NCI-H82 treated with DMSO at 0.1 percent for 48 hours (cell line): ENCODE measurements at regions not wholly inside any gene's neighbourhood (a gene's known extent, or its start where the extent isn't known, plus 50 kb on each side); places are given as distances from the start of the nearest gene placed in this dataset.

Experiments
- DNase-seq: peaks from one replicate; lab custom pipeline; 2025; ENCODE audit not compliant: unreplicated experiment; lab: John Stamatoyannopoulos, UW

DNA sequence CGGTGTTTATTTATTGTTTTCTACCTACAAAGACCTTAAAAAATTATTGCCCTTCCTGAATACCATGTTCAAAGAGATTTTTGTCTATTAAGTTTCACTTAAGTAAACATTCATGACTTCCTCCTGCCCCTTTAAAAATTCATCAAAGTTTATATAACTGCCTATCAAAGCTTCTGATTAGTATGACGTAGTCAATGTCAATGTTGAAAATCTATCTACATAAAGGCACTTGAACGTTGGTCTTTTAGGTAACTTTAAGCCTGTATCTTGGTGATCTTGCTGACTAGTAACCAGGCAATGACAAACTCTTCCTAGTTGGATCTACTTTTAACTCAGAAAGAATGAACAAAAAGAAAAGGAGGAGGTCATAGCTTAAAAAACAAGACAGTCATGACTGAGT lies 97.2 kb downstream of the MAIP1 start:
- DNase-seq, result no peak

DNA sequence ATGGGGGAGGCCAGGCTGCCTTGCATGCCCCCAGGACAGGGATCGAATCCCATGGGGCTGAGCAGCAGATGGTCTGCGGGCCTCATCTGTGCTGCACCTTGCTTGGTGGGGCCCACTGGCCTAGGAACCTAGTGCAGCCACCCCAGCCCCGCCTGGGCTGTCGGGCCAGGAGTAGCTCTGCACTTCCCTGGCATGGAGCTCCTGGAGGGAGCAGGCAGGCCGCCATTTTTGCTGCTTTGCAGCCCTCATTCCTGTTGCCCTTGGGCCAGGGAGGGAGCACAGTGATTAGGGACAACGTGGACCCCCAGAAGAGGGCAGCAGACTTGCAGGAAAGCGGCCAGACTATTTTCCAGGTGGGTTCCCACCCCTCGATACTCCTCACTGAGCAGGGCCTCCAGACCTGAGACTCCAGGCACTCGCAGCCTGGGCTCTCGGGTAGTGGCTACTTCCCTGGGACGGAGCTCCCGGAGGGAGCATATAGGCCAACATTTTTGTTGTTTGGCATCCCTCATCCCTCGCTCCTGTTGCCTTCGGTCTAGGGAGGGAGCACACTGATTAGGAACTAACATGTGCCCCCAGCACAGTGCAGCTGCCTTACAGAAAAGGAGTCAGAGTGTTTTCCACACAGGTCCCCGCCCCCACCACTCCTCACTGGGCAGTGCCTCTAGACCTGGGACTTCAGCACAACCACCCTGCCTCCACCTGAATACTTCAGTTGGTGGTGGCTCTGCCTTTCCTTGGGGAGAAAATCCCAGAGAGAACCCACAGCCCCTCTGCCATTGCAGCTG lies 99.5 kb downstream of the MAIP1 start:
- DNase-seq, result no peak

DNA sequence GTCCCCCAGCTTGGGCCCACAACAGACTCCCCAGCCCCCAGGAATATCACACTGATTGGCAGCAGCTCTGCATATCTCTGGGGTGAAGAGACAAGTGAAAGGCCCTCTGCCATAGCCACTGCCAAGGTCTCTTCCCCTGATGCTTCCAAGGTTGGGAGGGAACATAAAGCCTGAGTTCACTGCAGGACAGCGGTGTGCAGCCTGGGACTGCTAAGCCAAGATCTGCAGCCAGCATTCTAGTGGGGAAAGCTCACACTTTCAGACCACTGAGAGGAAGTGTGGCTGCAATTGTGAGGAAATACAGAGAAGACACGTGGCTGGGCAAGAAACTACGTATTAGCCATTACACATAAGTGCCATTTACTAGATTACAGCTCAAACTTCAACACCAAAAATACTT lies 100.7 kb downstream of the MAIP1 start:
- no peak for DNase-seq

DNA sequence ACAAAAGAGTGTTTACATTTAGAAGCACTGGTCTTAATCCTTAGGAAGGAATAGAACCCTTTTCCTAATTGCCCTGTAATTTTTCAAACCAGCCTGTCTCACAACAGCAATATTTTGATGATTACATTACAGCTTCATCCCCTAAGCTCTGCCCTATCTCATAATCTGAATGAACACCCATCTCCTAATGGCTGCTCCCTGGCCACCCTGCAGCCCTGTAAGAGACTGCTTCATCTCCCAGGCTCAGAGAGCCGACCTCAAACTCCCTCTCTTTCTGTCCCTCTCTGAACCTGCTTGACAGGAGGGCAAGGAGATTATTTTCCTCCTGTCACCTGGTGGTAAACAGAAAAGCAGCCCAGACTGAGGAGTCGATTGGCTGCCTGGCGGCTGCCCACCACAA lies 107.8 kb downstream of the MAIP1 start:
- peak; percentile 28 for DNase-seq

DNA sequence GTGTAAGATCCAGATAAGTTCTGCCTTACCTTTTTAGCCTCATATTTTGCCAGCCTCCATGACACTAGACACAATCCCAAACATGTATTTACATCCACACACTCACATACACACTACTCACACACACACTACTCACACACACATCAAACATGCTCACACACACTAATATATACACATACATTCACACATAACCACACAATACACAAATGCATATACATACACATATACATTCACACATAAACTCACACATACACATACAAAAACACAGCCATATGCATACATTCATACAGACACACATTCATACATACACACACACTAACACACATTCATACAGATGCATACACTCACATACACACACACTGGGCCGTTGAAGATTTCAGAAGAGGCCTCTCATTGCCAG lies 109.5 kb downstream of the MAIP1 start:
- DNase-seq, result no peak

DNA sequence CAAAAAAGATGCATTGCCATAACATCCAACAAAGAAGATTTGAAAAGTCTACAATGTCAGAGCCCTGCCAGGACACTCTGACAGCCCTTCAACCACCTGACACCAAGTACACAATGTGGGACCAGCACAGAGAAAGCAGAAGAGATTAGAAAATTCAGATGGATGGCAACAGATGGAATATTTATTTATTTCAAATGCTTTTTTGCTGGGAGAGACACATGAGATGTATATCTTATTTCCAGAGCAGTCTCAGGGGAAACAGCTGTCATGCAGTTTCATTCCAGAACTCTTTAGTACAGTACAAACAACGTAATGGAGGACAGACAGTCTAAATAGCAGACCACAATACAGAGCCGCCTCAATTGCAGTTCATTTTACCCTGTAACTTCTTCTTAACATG lies 110.1 kb downstream of the MAIP1 start:
- DNase-seq, result no peak

DNA sequence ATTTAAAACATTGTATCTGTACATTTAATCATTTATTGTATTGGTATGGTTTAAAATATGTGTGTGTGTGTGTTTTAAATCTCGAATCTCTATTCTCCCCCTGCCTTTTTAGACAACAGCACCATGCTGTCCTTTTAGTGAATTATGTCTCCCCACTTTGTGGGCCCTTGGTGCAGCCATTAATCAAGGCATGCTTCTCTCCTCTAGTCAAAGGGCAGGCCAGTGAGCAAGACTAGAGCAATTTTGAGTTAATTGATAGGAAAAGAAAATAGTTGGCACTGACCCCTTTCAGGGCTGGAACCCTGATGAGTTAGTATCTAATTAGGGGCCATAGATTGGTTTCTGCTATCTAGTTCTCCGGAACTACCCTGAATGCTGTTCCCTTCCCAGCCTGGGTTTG lies 111.0 kb downstream of the MAIP1 start:
- no peak for DNase-seq

DNA sequence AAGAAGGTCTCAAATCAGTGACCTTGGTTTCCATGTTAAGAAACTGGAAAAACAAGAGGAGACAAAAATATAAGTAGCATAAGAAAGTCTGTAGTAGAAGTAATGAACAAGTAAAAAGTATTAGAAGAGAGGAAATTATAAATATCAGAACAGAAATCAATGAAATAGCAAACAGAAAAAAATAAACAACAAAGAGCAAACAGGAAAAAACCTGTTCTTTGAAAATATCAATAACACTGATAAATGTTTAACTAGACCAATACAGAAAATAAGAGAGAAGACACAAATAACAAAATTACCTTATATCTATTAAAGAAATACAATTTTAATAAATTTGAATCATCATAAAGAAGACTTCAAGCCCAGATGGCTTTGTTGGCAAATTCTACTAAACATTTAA lies 113.3 kb downstream of the MAIP1 start:
- DNase-seq, result no peak

DNA sequence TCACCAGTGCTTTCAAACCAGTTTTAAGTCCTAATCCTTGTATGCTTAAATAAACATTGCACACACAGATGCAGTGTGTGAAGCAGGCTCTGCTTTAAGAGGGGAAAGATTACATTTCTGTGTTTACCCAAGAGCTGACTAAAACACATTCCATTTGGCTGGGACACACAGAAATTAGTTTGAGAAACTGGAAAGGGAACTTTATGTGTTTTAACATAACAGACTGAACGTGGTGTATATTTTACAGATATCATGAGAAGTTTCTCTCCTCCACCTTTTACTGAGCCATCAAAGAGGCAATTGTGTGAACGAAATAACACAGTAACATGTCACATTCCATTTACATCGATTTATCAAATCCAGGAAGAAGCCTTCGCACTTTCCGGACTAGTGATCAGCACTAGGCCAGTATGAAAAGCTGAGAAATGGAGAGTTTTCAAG lies 121.8 kb downstream of the MAIP1 start:
- no peak for DNase-seq

DNA sequence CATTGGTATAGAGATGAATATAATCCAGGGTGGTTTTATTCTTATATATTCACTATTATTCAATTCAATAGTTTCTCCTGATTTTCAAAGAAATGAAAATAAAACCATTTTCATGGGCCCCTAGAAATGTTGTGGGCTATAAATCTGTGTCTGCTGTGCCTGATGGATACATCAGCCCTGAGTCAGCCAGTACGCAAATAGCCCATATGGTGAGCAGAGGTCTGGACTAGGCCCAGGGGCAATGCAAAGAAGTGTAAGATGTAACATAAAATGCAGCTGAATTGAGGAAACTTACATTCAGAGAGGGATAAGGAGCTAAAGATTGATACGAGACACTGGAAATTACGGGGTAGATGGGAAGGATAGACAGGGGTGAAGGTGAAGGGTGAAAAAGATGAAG lies 122.5 kb downstream of the MAIP1 start:
- DNase-seq, result no peak

DNA sequence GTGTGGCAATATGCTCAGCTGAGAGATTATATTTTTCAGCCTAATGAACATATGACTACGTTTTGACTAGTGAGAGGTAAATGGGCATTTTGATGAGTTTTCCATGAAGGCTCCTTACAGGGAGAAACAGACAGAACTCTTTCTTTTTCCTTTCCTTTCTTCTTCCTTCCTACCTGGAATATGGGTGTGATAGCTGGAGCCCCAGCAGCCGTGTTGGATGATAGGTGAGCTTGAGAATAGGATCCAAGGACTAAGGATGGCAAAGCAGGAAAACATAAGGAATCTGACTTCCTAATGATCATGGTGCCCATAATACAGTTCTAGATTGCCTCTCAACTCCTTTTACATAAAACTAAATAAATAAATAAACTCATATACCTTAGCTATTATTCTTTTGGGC lies 124.0 kb downstream of the MAIP1 start:
- DNase-seq, result no peak

DNA sequence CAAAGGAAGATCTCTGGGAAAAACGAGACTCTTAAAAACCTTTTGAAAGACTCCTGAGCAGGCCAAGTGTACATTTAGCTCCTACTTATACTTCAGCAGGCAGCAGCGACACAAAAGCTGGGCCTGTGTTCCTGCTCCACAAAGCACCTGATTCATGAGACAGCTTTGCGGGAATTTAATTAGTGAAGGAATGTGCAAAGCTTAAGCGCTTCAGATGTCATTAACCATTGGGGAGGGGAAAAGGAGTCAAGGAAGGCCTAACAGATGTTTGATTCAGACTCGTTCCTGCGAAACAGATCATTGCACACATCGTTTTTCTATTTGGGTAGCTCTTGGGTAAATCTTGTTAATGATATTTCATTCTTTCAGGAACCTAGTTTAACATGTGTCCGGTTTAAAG lies 125.9 kb downstream of the MAIP1 start:
- DNase-seq, result peak; percentile 99

DNA sequence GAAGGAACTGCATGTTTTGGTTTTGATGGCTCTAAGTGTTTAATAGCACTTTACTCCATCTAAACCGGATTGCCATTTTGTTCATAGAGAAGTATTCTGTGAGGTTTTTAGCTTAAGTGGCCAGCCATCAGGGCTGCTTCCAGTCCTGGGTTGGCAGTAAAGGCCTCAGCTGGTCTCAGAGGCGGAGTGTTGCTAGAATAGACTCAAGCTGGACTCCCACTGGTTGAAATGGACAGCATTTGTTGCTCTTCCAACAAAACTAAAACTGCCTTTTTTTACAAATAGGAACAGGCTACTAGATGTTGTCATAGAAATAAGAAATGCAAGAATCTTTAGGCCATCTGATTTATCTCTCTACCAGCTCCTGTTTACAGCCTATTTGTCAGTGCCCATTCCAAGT lies 126.4 kb downstream of the MAIP1 start:
- DNase-seq, result no peak

DNA sequence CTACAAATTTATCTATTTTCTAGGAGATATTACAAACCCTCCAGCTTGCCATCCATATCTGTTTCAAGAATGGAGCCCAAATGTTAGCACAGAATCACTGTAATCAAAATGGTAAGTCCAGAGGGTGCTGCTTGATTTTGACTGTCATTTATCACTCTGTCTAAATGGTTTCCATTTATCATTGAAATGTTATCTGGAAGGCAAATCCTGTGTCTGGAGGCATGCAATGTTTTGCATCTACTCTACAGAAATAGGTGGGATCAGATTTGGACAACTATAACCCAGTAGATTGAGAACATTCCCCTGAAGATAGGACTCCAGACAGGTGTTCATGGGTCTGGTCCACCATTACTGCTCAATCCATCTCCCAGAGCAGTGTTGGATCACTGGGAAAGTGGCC lies 128.7 kb downstream of the MAIP1 start:
- no peak for DNase-seq

DNA sequence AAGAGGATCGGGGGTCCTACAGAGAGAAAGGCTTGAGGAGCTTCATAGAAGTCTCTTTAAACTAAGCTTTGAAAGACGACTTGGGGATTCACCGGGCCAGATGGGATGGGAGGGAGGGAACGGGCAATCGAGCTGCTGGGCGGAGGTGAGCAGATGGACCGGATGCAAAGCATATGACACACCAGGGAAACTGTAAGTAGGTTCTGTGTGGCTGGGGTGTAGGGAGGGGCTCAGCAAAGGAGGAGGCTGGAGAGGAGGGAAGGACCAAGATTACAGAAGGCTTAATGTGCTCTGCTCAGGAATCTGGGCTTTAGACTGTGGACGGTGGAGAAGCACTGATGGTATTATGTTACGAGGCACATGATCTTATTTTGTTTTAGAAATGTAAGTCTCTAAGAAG lies 131.5 kb downstream of the MAIP1 start:
- peak; percentile 99 for DNase-seq

DNA sequence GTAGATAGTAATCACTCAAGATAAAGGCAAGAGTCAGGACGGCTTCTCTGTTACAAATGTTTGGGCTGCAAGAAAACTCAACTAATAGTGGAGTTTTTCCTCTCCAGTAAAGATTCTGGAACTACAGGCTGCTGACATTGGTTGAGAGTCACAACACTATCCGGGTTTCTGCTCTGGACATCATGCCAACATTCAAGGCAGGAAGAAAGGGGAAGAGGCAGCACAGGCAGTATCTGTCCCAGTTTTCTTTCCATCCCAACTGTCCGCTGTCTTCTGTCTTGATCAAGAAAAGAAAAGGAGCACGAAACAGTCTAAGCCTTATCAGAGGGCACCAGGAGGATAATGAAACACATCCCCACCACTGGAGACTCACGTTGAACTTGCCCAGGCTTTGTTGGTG lies 132.1 kb downstream of the MAIP1 start:
- DNase-seq, result no peak

DNA sequence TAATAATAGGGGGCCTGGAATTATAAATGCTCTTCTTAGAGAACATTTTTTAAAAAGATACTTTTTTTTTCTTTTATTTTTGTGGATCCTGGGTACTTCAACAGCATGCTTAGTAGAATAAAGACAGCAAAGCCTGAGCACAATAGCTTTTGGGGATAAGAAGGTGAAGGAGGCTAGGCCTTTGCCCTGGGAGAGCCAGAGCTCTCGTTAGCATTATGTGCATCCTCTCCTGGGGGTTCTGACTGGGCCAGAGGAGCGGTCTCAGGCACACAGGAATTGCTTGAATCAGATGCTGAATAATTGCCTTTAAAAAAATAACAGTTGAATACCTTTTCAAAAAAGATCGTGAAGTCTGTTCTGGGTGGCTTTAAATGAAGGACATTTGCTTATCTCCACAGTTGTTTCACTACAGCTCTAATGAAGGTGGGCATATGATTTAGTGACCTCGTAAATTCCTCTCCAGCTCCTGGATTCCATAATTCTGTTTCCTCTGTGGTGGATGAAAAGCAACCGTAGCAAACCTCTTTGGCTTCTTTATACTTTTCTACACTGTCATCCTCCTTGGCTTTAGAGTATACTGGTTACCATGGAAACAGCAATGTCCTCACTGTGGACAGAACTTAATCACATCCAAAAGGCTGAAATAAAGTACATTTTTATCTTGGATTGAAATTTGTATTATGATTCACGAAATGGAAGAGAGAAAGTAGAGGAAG lies 133.8 kb downstream of the MAIP1 start:
- no peak for DNase-seq

DNA sequence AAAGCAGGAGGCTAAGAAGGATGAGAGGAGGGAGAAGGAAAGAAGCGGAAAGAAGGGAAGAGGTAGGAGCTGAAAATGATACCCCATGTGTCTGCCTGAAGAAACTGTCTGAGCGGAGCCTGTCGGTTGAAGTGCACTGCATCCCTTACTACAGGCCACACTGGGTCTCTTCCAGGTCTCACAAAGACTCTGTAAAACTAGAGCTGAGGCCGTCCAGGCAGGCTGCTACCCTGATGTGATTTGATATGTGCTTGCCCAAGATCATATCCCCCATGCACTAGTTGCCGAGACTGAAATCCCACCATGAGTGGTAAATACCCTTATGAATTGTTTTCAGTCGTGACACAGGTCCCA lies 134.4 kb downstream of the MAIP1 start:
- no peak for DNase-seq

DNA sequence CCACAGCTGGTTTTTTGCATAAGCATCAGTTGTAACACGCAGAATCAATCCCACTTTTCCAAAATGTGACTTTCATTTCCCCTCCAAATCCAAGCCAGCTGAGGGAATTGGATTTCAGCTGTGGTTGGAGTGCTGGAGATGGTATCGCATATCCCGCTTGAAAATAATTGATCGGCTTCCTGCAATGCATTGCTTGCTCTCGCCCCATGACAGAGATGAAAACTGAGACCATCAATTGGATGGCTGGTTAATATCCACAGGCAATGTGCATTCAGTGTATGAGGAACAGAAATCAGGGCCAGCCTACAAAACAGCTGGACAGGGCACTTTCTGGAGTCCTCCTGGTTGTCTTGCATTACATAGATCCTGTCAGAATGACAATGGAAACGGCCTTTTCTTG lies 135.3 kb downstream of the MAIP1 start:
- DNase-seq, result no peak

DNA sequence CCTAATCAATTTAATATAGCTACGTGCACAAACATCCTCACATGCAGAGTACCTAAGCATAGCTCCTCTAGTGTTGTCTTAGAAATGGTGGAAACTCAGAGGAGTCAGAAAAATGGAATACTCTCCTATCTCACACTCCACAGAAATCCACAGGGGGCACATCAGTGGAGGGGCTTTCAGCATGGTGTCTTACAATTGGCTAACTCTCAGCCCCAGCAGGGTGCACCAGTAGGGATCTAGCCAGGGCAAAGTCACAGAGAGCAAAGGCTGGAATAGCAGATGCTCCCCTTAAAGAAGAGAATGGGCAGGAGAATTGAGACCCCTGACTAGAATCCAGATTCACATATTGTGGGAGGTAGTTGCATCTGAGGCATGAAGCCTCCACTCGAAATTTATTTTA lies 135.7 kb downstream of the MAIP1 start:
- DNase-seq, result no peak

DNA sequence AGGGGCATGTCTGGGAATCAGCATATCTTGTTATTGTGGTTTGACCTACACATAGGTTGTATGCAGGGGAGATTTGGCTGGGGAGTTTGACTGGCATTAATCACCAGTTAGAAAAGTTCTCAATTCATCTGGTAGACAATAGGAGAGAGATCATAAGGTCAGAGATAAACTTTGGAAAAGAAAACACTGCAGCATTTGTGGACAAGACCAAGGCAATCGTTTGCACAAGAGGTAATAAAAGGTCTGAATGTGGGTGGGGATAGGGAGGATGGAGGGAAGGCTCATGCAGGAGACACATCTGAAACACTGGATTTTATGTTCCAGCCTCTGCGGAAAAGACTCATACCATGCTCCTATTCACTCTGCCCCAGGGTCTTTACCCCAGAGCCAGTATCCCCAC lies 136.9 kb downstream of the MAIP1 start:
- DNase-seq, result no peak

DNA sequence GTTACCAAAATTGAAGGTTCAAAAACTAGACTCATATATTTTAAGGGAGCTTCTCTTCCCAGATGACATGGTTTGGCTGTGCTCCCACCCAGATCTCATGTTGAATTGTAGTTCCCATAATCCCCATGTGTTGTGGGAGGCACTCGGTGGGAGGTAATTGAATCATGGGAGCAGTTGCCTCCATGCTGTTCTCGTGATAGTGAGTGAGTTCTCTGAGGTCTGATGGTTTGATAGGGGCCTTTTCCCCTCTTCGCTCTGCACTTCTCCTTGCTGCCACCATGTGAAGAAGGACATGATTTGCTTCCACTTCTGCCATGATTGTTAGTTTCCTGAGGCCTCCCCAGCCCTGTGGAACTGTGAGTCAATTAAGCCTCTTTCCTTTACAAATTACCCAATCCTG lies 140.1 kb downstream of the MAIP1 start:
- no peak for DNase-seq

DNA sequence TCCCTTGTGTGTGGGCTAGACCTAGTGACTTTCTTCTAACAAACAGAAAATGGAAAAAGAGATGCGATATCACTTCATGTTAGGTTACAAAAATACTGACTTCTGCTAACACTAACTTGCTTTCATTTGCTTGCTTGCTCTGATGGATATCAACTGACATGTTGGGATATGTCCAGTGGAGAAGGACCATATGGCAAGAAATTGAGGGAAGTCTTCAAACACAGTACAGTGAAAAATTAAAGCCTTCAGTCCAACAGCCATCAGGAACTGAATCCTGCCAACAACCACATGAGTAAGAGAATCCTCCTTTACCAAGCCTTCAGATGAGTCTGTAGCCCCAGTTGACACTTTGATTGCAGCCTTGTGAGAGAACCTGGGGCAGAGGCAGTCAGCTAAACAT lies 143.9 kb downstream of the MAIP1 start:
- no peak for DNase-seq
